ENCODE measurements at regions not wholly inside any gene's neighbourhood (a gene's known extent, or its start where the extent isn't known, plus 50 kb on each side); places are given as distances from the start of the nearest gene placed in this dataset.

DNA sequence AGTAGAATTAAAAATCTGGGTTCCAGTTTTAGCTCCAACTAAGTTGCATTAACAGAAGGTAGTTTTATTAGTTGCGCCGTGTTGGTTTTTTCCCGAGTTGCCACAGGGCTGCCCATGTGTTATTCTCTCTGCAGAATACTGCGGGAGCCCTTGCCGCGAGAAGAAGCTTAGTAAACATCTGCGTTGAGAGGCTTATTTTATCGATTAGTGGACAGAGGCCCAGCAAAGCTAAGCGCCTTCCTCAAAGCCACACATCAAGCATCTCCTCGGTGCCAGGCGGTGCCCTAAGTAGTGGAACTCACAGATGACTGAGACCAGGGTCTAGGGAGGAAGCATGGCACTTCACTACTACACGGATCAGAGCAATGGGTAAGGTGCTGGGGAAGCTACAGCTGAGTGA is 212.3 kb upstream of the IRX5 start:
- ATAC-seq (replicated peaks; ENCODE audit: extremely low read depth, poor library complexity, severe bottlenecking) (no peak), DNase-seq (ENCODE audit: low spot score in 2 of 2) (no peak)
- Mint-ChIP-seq H3K9me3 (peaks cover 5% of the 10 kb centered on the region), H3K36me3 (ENCODE audit: insufficient read depth) (no peaks in the 10 kb centered on the region), H3K27ac (ENCODE audit: low read depth) (no peak overlapping the region), H3K4me3 (no peak overlapping the region), H3K4me1 (no peaks in the 10 kb centered on the region), H3K27me3 (no peaks in the 10 kb centered on the region)

GRCh38 chr16:54715011-54715410 is 215.7 kb upstream of the IRX5 start:
- Mint-ChIP-seq H3K27ac (ENCODE audit: low read depth) (no peak overlapping the region), H3K4me3 (no peak overlapping the region), H3K4me1 (no peaks in the 10 kb centered on the region), H3K27me3 (peaks cover 10% of the 10 kb centered on the region), H3K9me3 (peaks cover 5% of the 10 kb centered on the region), H3K36me3 (ENCODE audit: insufficient read depth) (no peaks in the 10 kb centered on the region)
- DNase-seq (ENCODE audit: low spot score in 2 of 2) (no peak), ATAC-seq (replicated peaks; ENCODE audit: extremely low read depth, poor library complexity, severe bottlenecking) (no peak)

DNA sequence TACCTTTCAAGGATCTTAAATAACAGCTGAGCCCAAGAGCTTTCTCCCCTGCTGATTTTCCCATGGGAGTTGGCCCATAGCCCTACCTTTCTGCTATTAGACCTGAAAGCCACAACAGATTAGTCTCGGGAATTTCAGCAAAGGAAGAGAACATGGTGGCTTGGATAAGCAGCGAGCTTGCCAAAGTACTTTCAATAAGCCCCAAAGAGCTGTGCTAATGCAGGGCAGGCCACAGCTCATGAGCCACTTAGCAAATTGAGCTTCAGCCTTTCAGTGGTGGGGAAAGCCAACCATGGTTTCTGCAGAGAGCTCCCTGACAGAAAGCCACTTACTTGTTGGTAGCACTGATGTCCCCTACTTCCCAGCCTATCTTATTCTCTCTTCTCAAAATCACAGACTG is 217.8 kb upstream of the IRX5 start:
- peaks cover 5% of the 10 kb centered on the region for H3K9me3 Mint-ChIP-seq

GRCh38 chr16:54707813-54708212 is 222.9 kb upstream of the IRX5 start:
- H3K36me3 Mint-ChIP-seq (ENCODE audit: insufficient read depth) = no peaks in the 10 kb centered on the region

More for the DNA sequence above, 217.8 kb upstream of the IRX5 start:
- Mint-ChIP-seq H3K36me3 (ENCODE audit: insufficient read depth) (no peaks in the 10 kb centered on the region), H3K4me3 (no peak overlapping the region), H3K4me1 (no peaks in the 10 kb centered on the region), H3K27me3 (peaks cover 10% of the 10 kb centered on the region), H3K27ac (ENCODE audit: low read depth) (no peak overlapping the region)
- no peak for ATAC-seq (replicated peaks; ENCODE audit: extremely low read depth, poor library complexity, severe bottlenecking)
- DNase-seq (ENCODE audit: low spot score in 2 of 2) = no peak

DNA sequence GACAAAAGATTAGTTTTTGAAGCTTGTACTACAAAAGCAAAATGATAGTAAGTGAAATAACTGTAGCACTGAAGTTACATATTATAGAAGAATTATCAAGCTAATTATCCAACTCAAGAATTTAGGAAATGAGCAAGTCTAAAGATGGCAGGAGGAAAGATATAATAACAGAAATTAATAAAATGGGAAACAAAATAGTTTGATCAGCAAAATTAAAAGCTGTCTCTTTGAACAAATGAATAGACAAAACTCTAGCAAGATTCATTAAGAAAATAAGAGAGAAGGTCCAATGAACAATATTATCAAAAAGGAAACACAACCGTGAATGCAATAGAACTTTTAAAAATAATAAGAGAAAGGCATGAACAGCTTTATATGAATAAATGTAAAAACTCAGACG is 224.3 kb upstream of the IRX5 start:
- Mint-ChIP-seq H3K27ac (ENCODE audit: low read depth) (no peak overlapping the region), H3K4me3 (no peak overlapping the region), H3K27me3 (no peaks in the 10 kb centered on the region), H3K4me1 (no peaks in the 10 kb centered on the region), H3K9me3 (peaks cover 5% of the 10 kb centered on the region), H3K36me3 (ENCODE audit: insufficient read depth) (no peaks in the 10 kb centered on the region)
- DNase-seq (ENCODE audit: low spot score in 2 of 2) = no peak
- ATAC-seq (replicated peaks; ENCODE audit: extremely low read depth, poor library complexity, severe bottlenecking) = no peak

More at GRCh38 chr16:54707813-54708212, 222.9 kb upstream of the IRX5 start:
- H3K27me3 Mint-ChIP-seq = peaks cover 10% of the 10 kb centered on the region
- no peaks in the 10 kb centered on the region for H3K4me1 Mint-ChIP-seq
- ATAC-seq (replicated peaks; ENCODE audit: extremely low read depth, poor library complexity, severe bottlenecking) = no peak
- H3K9me3 Mint-ChIP-seq = peaks cover 5% of the 10 kb centered on the region
- no peak for DNase-seq (ENCODE audit: low spot score in 2 of 2)
- no peak overlapping the region for H3K4me3 Mint-ChIP-seq
- no peak overlapping the region for H3K27ac Mint-ChIP-seq (ENCODE audit: low read depth)

GRCh38 chr16:54703339-54703738 is 227.3 kb upstream of the IRX5 start:
- no peaks in the 10 kb centered on the region for H3K36me3 Mint-ChIP-seq (ENCODE audit: insufficient read depth)
- no peaks in the 10 kb centered on the region for H3K4me1 Mint-ChIP-seq
- no peak overlapping the region for H3K27ac Mint-ChIP-seq (ENCODE audit: low read depth)
- peaks cover under 1% of the 10 kb centered on the region for H3K9me3 Mint-ChIP-seq
- no peak overlapping the region for H3K4me3 Mint-ChIP-seq
- DNase-seq (ENCODE audit: low spot score in 2 of 2) = no peak
- H3K27me3 Mint-ChIP-seq = no peaks in the 10 kb centered on the region
- no peak for ATAC-seq (replicated peaks; ENCODE audit: extremely low read depth, poor library complexity, severe bottlenecking)

GRCh38 chr16:54699656-54700055 is 231.0 kb upstream of the IRX5 start:
- Mint-ChIP-seq H3K27me3 (no peaks in the 10 kb centered on the region), H3K4me3 (no peak overlapping the region), H3K27ac (ENCODE audit: low read depth) (no peak overlapping the region), H3K9me3 (no peaks in the 10 kb centered on the region), H3K4me1 (no peaks in the 10 kb centered on the region), H3K36me3 (ENCODE audit: insufficient read depth) (no peaks in the 10 kb centered on the region)
- ATAC-seq (replicated peaks; ENCODE audit: extremely low read depth, poor library complexity, severe bottlenecking) (no peak), DNase-seq (ENCODE audit: low spot score in 2 of 2) (no peak)

DNA sequence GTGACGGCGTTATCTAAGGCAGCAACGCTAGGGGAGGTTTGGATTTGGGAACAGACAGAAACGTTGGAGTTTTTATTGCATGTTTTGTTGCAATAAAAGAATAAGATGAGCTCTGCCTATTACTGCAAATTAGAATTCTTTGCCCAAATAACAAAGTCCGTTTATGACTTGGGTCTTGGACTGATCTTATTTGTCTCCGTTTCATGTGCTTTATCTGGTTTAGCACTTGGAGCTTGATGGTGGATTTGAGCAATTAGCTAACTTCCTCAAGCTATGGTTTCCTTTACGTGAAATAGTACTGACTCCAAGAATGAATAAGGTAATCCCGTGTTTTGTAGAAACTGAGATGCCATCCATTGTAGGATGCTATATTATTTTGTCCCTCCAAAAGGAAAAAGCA is 233.0 kb upstream of the IRX5 start:
- no peak overlapping the region for H3K27ac Mint-ChIP-seq (ENCODE audit: low read depth)
- no peaks in the 10 kb centered on the region for H3K36me3 Mint-ChIP-seq (ENCODE audit: insufficient read depth)
- no peaks in the 10 kb centered on the region for H3K9me3 Mint-ChIP-seq
- ATAC-seq (replicated peaks; ENCODE audit: extremely low read depth, poor library complexity, severe bottlenecking) (no peak), DNase-seq (ENCODE audit: low spot score in 2 of 2) (no peak)
- H3K4me3 Mint-ChIP-seq = no peak overlapping the region
- no peaks in the 10 kb centered on the region for H3K4me1 Mint-ChIP-seq
- no peaks in the 10 kb centered on the region for H3K27me3 Mint-ChIP-seq

DNA sequence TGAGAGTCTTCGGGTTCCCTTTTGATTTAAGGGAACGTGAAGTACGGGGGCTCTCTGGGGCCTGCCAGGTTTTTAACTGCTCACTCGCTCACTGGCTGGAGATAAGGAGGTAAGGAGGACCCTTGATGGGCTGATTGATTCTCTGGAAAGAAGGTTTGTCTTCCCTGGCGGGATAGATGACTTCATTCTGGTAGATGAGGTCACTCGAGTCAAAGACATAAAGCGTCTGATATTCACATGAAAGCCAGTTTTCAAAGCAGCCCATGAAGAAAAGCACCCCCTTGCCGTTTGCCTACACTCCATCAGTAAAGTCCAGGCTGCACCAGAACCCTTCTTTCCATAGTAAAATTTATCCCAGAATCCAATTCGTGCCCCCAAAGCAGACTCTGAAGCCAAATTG is 233.7 kb upstream of the IRX5 start:
- H3K36me3 Mint-ChIP-seq (ENCODE audit: insufficient read depth) = no peaks in the 10 kb centered on the region
- H3K27ac Mint-ChIP-seq (ENCODE audit: low read depth) = no peak overlapping the region
- no peak overlapping the region for H3K4me3 Mint-ChIP-seq
- H3K27me3 Mint-ChIP-seq = no peaks in the 10 kb centered on the region
- DNase-seq (ENCODE audit: low spot score in 2 of 2) (no peak), ATAC-seq (replicated peaks; ENCODE audit: extremely low read depth, poor library complexity, severe bottlenecking) (no peak)
- H3K4me1 Mint-ChIP-seq = no peaks in the 10 kb centered on the region
- H3K9me3 Mint-ChIP-seq = no peaks in the 10 kb centered on the region

DNA sequence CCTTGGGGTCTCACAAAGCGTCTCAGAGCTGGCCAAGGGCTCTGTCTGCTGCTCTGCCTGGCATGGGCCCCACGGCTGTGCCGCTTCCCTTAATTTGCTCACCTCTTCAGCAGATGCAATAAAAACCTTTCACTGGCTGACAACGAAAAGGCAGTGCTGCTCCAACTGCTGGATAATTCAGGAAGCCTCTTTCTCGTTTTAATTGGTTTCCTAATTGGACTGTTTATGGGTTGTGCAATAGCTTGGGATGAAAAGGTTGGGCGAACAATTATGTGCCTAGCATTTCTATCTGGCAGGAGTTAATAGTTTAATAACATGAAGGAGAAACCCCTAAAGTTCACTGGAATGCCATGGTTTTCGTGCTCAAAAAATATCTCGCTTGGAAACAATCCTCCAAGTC is 234.1 kb upstream of the IRX5 start:
- DNase-seq (ENCODE audit: low spot score in 2 of 2) (no peak), ATAC-seq (replicated peaks; ENCODE audit: extremely low read depth, poor library complexity, severe bottlenecking) (no peak)
- no peaks in the 10 kb centered on the region for H3K9me3 Mint-ChIP-seq
- H3K4me3 Mint-ChIP-seq = no peak overlapping the region
- no peaks in the 10 kb centered on the region for H3K27me3 Mint-ChIP-seq
- H3K4me1 Mint-ChIP-seq = no peaks in the 10 kb centered on the region
- H3K27ac Mint-ChIP-seq (ENCODE audit: low read depth) = no peak overlapping the region
- no peaks in the 10 kb centered on the region for H3K36me3 Mint-ChIP-seq (ENCODE audit: insufficient read depth)

GRCh38 chr16:54694651-54695050 is 236.0 kb upstream of the IRX5 start:
- Mint-ChIP-seq H3K27me3 (no peaks in the 10 kb centered on the region), H3K4me3 (no peak overlapping the region), H3K27ac (ENCODE audit: low read depth) (no peak overlapping the region), H3K9me3 (no peaks in the 10 kb centered on the region), H3K36me3 (ENCODE audit: insufficient read depth) (no peaks in the 10 kb centered on the region), H3K4me1 (no peaks in the 10 kb centered on the region)
- DNase-seq (ENCODE audit: low spot score in 2 of 2) = no peak
- ATAC-seq (replicated peaks; ENCODE audit: extremely low read depth, poor library complexity, severe bottlenecking) = no peak

- no peak for ATAC-seq (replicated peaks; ENCODE audit: extremely low read depth, poor library complexity, severe bottlenecking)
- no peaks in the 10 kb centered on the region for H3K4me1 Mint-ChIP-seq
- no peaks in the 10 kb centered on the region for H3K36me3 Mint-ChIP-seq (ENCODE audit: insufficient read depth)
- no peaks in the 10 kb centered on the region for H3K9me3 Mint-ChIP-seq
- DNase-seq (ENCODE audit: low spot score in 2 of 2) = no peak
- H3K4me3 Mint-ChIP-seq = no peak overlapping the region
- H3K27me3 Mint-ChIP-seq = no peaks in the 10 kb centered on the region
- H3K27ac Mint-ChIP-seq (ENCODE audit: low read depth) = no peak overlapping the region
These were observed 236.8 kb upstream of the IRX5 start for GRCh38 chr16:54693864-54694263.

DNA sequence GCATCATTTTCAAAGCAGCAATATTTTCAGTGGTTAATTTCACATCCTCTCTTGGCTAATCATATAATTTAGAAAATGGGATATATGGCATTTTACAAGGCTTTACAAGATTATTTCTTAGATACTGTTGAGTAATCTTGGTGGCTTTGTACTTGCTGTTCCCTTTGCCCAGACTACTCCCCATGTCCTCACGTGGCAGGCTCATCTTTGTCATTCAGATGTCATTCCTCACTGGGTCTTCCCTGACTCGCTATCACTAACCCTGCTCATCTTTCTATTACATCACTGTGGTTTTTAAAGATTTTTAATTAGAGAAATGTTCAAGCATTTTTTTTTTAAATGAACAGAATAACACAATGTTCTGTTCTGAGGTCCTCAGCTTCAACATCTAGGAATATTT is 240.0 kb upstream of the IRX5 start:
- DNase-seq (ENCODE audit: low spot score in 2 of 2) = no peak
- H3K27ac Mint-ChIP-seq (ENCODE audit: low read depth) = no peak overlapping the region
- no peaks in the 10 kb centered on the region for H3K27me3 Mint-ChIP-seq
- ATAC-seq (replicated peaks; ENCODE audit: extremely low read depth, poor library complexity, severe bottlenecking) = no peak
- H3K9me3 Mint-ChIP-seq = no peaks in the 10 kb centered on the region
- H3K36me3 Mint-ChIP-seq (ENCODE audit: insufficient read depth) = no peaks in the 10 kb centered on the region
- H3K4me1 Mint-ChIP-seq = no peaks in the 10 kb centered on the region
- H3K4me3 Mint-ChIP-seq = no peak overlapping the region

GRCh38 chr16:54690306-54690705 is 240.4 kb upstream of the IRX5 start:
- H3K36me3 Mint-ChIP-seq (ENCODE audit: insufficient read depth) = no peaks in the 10 kb centered on the region
- no peak for DNase-seq (ENCODE audit: low spot score in 2 of 2)
- ATAC-seq (replicated peaks; ENCODE audit: extremely low read depth, poor library complexity, severe bottlenecking) = no peak
- H3K27ac Mint-ChIP-seq (ENCODE audit: low read depth) = no peak overlapping the region
- H3K4me1 Mint-ChIP-seq = no peaks in the 10 kb centered on the region
- no peaks in the 10 kb centered on the region for H3K9me3 Mint-ChIP-seq
- no peak overlapping the region for H3K4me3 Mint-ChIP-seq
- no peaks in the 10 kb centered on the region for H3K27me3 Mint-ChIP-seq
